HFFc6 (cell line): ENCODE measurements at regions not wholly inside any gene's neighbourhood (a gene's known extent, or its start where the extent isn't known, plus 50 kb on each side); places are given as distances from the start of the nearest gene placed in this dataset.

Source experiments
- DNase-seq: peaks from one replicate; pipeline ENCODE4 v3.0.0-alpha.2; 2018
- H3K27ac Mint-ChIP-seq: 2 replicates; pipeline ENCODE4 v1.8.0; 2020; ENCODE audit warnings: mild to moderate bottlenecking, mixed read lengths
- H3K27me3 Mint-ChIP-seq: 2 replicates; pipeline ENCODE4 v1.8.0; 2021; ENCODE audit warnings: mild to moderate bottlenecking, moderate library complexity, mixed read lengths; ENCODE audit not compliant: insufficient read depth
- H3K36me3 Mint-ChIP-seq: 2 replicates; pipeline ENCODE4 v1.8.0; 2021; ENCODE audit warnings: low read depth, mixed read lengths
- H3K4me1 Mint-ChIP-seq: 2 replicates; pipeline ENCODE4 v1.8.0; 2020; ENCODE audit warnings: low read depth, mixed read lengths
- H3K4me3 Mint-ChIP-seq: 2 replicates; pipeline ENCODE4 v1.8.0; 2020; ENCODE audit warnings: mild to moderate bottlenecking, moderate library complexity, mixed read lengths
- H3K9me3 Mint-ChIP-seq: 2 replicates; pipeline ENCODE4 v1.8.0; 2020; ENCODE audit warnings: mild to moderate bottlenecking, mixed read lengths
- TF ChIP-seq, protein P1 (sequence below): fragments of 200-600 bp; sonication (generic); IDR thresholded peaks from 2 replicates; pipeline ENCODE4 v1.5.0; 2021; ENCODE audit warnings: antibody characterized with exemption, mild to moderate bottlenecking

DNA sequence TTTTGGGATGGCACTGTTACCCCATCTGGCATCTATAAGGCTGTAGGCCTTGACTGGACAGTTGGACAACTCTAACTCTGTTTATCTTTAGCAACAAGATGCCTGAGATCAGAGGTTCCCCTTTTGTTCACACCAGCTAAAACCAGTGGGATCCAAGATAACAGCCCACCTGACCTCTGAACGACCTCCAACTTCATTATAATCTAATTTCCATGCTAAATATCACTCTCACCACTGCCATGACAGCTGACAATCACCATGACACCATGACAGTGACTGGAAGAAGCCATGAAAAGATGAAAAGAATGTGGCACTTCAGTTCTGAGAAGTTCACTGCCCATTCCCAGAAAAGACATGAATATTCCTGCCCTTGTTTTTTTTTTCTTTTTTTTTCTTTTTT lies 281.4 kb upstream of the TAC1 start:
- TF ChIP-seq, protein P1, sequence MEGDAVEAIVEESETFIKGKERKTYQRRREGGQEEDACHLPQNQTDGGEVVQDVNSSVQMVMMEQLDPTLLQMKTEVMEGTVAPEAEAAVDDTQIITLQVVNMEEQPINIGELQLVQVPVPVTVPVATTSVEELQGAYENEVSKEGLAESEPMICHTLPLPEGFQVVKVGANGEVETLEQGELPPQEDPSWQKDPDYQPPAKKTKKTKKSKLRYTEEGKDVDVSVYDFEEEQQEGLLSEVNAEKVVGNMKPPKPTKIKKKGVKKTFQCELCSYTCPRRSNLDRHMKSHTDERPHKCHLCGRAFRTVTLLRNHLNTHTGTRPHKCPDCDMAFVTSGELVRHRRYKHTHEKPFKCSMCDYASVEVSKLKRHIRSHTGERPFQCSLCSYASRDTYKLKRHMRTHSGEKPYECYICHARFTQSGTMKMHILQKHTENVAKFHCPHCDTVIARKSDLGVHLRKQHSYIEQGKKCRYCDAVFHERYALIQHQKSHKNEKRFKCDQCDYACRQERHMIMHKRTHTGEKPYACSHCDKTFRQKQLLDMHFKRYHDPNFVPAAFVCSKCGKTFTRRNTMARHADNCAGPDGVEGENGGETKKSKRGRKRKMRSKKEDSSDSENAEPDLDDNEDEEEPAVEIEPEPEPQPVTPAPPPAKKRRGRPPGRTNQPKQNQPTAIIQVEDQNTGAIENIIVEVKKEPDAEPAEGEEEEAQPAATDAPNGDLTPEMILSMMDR: no peak
- no peaks in the 10 kb centered on the region for H3K4me1 Mint-ChIP-seq
- peaks cover 2% of the 10 kb centered on the region for H3K27me3 Mint-ChIP-seq
- H3K36me3 Mint-ChIP-seq: no peaks in the 10 kb centered on the region
- peaks cover 40% of the 10 kb centered on the region for H3K9me3 Mint-ChIP-seq
- H3K27ac Mint-ChIP-seq: no peak overlapping the region
- DNase-seq: no peak
- no peak overlapping the region for H3K4me3 Mint-ChIP-seq

DNA sequence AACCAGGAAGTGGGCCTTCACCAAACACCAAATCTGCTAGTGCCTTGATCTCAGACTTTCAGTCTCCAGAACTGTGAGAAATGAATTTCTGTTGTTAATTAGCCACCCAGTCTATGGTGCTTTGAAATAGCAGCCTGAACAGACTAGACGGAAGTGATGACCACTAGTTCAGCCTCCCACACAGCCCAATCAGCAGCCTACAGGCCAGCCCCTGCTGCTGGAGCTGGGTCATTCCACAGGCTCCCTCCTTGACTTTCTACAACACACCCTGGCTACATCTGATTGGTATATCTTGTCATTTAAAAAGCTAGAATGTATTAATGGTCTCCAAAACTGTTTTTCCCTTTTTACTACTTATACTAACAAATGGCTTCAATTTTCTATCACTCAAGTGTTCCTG lies 277.2 kb upstream of the TAC1 start:
- H3K36me3 Mint-ChIP-seq: no peaks in the 10 kb centered on the region
- TF ChIP-seq, protein P1: no peak
- H3K27me3 Mint-ChIP-seq: peaks cover 2% of the 10 kb centered on the region
- H3K27ac Mint-ChIP-seq: no peak overlapping the region
- H3K4me3 Mint-ChIP-seq: no peak overlapping the region
- DNase-seq: no peak
- H3K4me1 Mint-ChIP-seq: no peaks in the 10 kb centered on the region
- peaks cover 44% of the 10 kb centered on the region for H3K9me3 Mint-ChIP-seq

DNA sequence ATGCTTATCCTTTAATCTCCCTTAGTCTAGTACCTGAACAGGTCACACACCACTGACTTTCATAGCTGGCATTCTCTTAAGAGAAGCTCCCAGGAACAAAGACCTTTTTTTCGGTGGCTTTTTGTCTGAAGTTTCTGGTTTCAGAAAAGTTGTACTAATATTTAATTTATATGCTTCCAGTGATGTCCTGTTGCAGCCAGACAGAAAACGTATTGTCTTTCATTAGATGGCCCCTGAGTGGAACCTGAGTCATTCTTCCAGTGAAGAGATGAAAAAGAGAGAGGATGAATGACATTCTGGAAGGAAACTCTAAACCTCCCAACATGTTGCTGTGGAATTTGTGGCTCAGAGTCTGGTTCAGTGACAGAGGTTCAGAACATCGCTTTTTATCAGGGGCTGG lies 274.8 kb upstream of the TAC1 start:
- Mint-ChIP-seq H3K9me3 (peaks cover 49% of the 10 kb centered on the region), H3K27ac (no peak overlapping the region), H3K27me3 (no peaks in the 10 kb centered on the region), H3K4me1 (no peaks in the 10 kb centered on the region), H3K4me3 (no peak overlapping the region), H3K36me3 (no peaks in the 10 kb centered on the region)
- no peak for DNase-seq
- TF ChIP-seq, protein P1: no peak

DNA sequence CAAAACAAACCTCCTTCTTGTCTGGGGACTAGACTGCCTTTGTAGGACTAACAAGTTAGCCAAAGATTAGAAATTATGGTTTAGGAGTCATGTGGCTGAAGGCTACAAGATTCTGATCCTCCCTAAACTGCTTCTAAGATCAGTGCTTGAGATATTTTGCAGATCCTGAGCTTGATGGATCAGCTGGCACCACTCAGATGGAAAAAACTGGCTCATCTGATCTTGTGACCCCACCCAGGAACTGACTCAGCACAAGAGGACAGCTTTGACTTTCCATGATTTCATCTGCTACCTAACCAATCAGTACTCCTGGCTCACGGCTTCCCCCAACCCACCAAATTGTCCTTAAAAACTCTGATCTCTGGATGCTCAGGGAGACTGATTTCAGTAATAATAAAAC lies 271.5 kb upstream of the TAC1 start:
- Mint-ChIP-seq H3K4me1 (no peaks in the 10 kb centered on the region), H3K27me3 (peaks cover 1% of the 10 kb centered on the region; the same call in 1 of the 2 replicates), H3K9me3 (peaks cover 53% of the 10 kb centered on the region), H3K27ac (no peak overlapping the region), H3K4me3 (no peak overlapping the region), H3K36me3 (no peaks in the 10 kb centered on the region)
- DNase-seq: no peak
- TF ChIP-seq, protein P1: no peak

DNA sequence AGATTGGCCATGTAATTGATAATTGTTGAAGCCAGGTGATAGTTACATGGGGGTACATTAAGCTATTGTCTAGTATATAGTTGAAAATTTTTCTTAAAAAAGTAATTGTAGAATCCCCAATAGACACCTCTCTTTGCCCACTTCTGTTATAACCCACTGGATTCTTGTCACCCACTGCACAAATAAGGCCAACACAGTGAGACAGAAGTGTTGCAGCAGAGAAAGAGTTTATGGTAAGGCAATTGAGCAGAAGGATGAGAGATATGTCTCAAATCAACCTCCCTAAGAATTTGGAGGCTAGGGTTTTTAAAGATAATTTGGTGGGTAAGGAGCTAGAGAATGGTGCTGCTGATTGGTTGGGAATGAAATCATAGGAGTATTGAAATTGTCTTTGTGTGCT lies 270.3 kb upstream of the TAC1 start:
- Mint-ChIP-seq H3K27ac (no peak overlapping the region), H3K27me3 (peaks cover 1% of the 10 kb centered on the region; the same call in 1 of the 2 replicates), H3K9me3 (peaks cover 53% of the 10 kb centered on the region), H3K4me1 (no peaks in the 10 kb centered on the region), H3K36me3 (no peaks in the 10 kb centered on the region), H3K4me3 (no peak overlapping the region)
- DNase-seq: no peak
- TF ChIP-seq, protein P1: no peak

DNA sequence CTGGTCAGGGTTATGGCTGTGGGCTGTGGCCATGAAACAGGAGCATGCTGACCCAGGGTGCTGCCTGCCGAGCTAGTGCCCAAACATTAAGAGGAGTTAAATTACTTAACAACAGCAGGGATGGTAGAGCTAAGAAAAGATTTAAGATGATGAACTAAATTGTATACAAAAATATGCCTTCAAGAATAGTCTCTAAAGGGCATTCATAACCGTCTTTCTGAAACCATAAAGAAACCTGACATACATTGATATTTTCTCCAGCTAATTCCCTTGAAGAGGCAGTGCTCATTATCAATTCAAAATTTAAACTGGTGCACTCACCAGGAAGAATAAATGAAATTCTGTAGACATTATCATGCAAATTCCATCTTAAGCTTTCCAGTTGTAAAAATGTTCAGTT lies 265.8 kb upstream of the TAC1 start:
- Mint-ChIP-seq H3K36me3 (no peaks in the 10 kb centered on the region), H3K27me3 (peaks cover 1% of the 10 kb centered on the region; the same call in 1 of the 2 replicates), H3K9me3 (peaks cover 57% of the 10 kb centered on the region), H3K27ac (no peak overlapping the region), H3K4me1 (no peaks in the 10 kb centered on the region), H3K4me3 (no peak overlapping the region)
- TF ChIP-seq, protein P1: no peak
- no peak for DNase-seq
